ENCODE measurements at regions not wholly inside any gene's neighbourhood (a gene's known extent, or its start where the extent isn't known, plus 50 kb on each side); places are given as distances from the start of the nearest gene placed in this dataset.

GRCh38 chr10:25695586-25695985 lies 238.4 kb upstream of the MYO3A start:
- Histone ChIP-seq H3K27me3 (no peaks in the 10 kb centered on the region), H3K27ac (no peak overlapping the region), H3K4me1 (no peaks in the 10 kb centered on the region), H3K9me3 (no peaks in the 10 kb centered on the region), H3K36me3 (replicated peaks in 1 of 2; ENCODE audit: insufficient read depth in 1 of 2, low read depth in 2 of 2) (no peaks in the 10 kb centered on the region), H3K4me3 (no peak overlapping the region)
- ATAC-seq: no peak
- no peak for DNase-seq
- intact Hi-C loops (cut with DNase I): no loop called here
- WGBS, 2 donors: 57% methylated on average over 3 of the region's 3 CpGs
- TF ChIP-seq CTCF (IDR thresholded peaks at IDR 0.05) (no peak), POLR2A (IDR thresholded peaks at IDR 0.05) (no peak)

GRCh38 chr10:25696013-25696708 lies 237.9 kb upstream of the MYO3A start:
- ATAC-seq (no peak), DNase-seq (no peak)
- H3K4me1 ChIP-seq: no peaks in the 10 kb centered on the region
- H3K27ac ChIP-seq: no peak overlapping the region
- no peak for TF ChIP-seq POLR2A (IDR thresholded peaks at IDR 0.05)
- TF ChIP-seq CTCF (IDR thresholded peaks at IDR 0.05): no peak
- no peaks in the 10 kb centered on the region for H3K9me3 ChIP-seq
- intact Hi-C loops (cut with DNase I): no loop called here
- 62 to 71% methylated on average over 6 of the region's 6 CpGs for WGBS, 2 donors
- H3K27me3 ChIP-seq: no peaks in the 10 kb centered on the region
- H3K36me3 ChIP-seq (replicated peaks in 1 of 2; ENCODE audit: insufficient read depth in 1 of 2, low read depth in 2 of 2): no peaks in the 10 kb centered on the region
- H3K4me3 ChIP-seq: no peak overlapping the region

- H3K4me3 ChIP-seq: no peak overlapping the region
- no peaks in the 10 kb centered on the region for H3K27me3 ChIP-seq
- DNase-seq (no peak), ATAC-seq (no peak)
- no peak overlapping the region for H3K27ac ChIP-seq
- TF ChIP-seq CTCF (IDR thresholded peaks at IDR 0.05): no peak
- TF ChIP-seq POLR2A (IDR thresholded peaks at IDR 0.05): no peak
- intact Hi-C loops (cut with DNase I): no loop called here
- H3K36me3 ChIP-seq (replicated peaks in 1 of 2; ENCODE audit: insufficient read depth in 1 of 2, low read depth in 2 of 2): no peaks in the 10 kb centered on the region
- H3K9me3 ChIP-seq: no peaks in the 10 kb centered on the region
- 62 to 73% methylated on average over 5 of the region's 5 CpGs for WGBS, 2 donors
- H3K4me1 ChIP-seq: no peaks in the 10 kb centered on the region
Measured at GRCh38 chr10:25697412-25697811, 236.6 kb upstream of the MYO3A start.

GRCh38 chr10:25698638-25699037 lies 235.4 kb upstream of the MYO3A start:
- DNase-seq (no peak), ATAC-seq (no peak)
- Histone ChIP-seq H3K9me3 (no peaks in the 10 kb centered on the region), H3K27ac (no peak overlapping the region), H3K36me3 (replicated peaks in 1 of 2; ENCODE audit: insufficient read depth in 1 of 2, low read depth in 2 of 2) (no peaks in the 10 kb centered on the region), H3K27me3 (no peaks in the 10 kb centered on the region), H3K4me3 (no peak overlapping the region), H3K4me1 (no peaks in the 10 kb centered on the region)
- WGBS, 2 donors: 48 to 49% methylated on average over 3 of the region's 3 CpGs
- TF ChIP-seq POLR2A (IDR thresholded peaks at IDR 0.05) (no peak), CTCF (IDR thresholded peaks at IDR 0.05) (no peak)
- intact Hi-C loops (cut with DNase I): no loop called here

GRCh38 chr10:25699631-25700030 lies 234.4 kb upstream of the MYO3A start:
- Histone ChIP-seq H3K27me3 (no peaks in the 10 kb centered on the region), H3K4me3 (no peak overlapping the region), H3K4me1 (no peaks in the 10 kb centered on the region), H3K9me3 (no peaks in the 10 kb centered on the region), H3K36me3 (replicated peaks in 1 of 2; ENCODE audit: insufficient read depth in 1 of 2, low read depth in 2 of 2) (no peaks in the 10 kb centered on the region), H3K27ac (no peak overlapping the region)
- WGBS, 2 donors: 93 to 100% methylated on average over 2 of the region's 2 CpGs
- ATAC-seq: no peak
- no peak for DNase-seq
- no peak for TF ChIP-seq CTCF (IDR thresholded peaks at IDR 0.05)
- no peak for TF ChIP-seq POLR2A (IDR thresholded peaks at IDR 0.05)
- intact Hi-C loops (cut with DNase I): no loop called here
